NCI-H1092 treated with DMSO at 0.1 percent for 48 hours (cell line): ENCODE measurements at regions not wholly inside any gene's neighbourhood (a gene's known extent, or its start where the extent isn't known, plus 50 kb on each side); places are given as distances from the start of the nearest gene placed in this dataset.
A peak's percentile ranks its signal among the peaks of the same experiment; 100 is the strongest.

Experiments used
- DNase-seq: peaks from one replicate; lab custom pipeline; 2025; lab: John Stamatoyannopoulos, UW

- DNase-seq: no peak
Observed at GRCh38 chr22:26894362-26894761, 237.0 kb downstream of the MIAT start.

GRCh38 chr22:26894766-26895485, 237.5 kb downstream of the MIAT start:
- DNase-seq: peak; percentile 31

- DNase-seq: no peak
Observed at GRCh38 chr22:26897384-26897783, 240.0 kb downstream of the MIAT start.

- DNase-seq: peak; percentile 74
Observed at GRCh38 chr22:26898946-26899605, 241.7 kb downstream of the MIAT start.

GRCh38 chr22:26900787-26901186, 243.4 kb downstream of the MIAT start:
- no peak for DNase-seq

- DNase-seq: no peak
Observed at GRCh38 chr22:26901198-26901816, 243.9 kb downstream of the MIAT start.

- DNase-seq: no peak
Observed at GRCh38 chr22:26902401-26903029, 245.1 kb downstream of the MIAT start.

- no peak for DNase-seq
Observed at GRCh38 chr22:26903030-26903856, 245.9 kb downstream of the MIAT start.

GRCh38 chr22:26904483-26904882, 247.1 kb downstream of the MIAT start:
- DNase-seq: no peak

- no peak for DNase-seq
Observed at GRCh38 chr22:26905076-26905475, 247.7 kb downstream of the MIAT start.

- DNase-seq: no peak
Observed at GRCh38 chr22:26905640-26906039, 248.3 kb downstream of the MIAT start.

- peak; percentile 81 for DNase-seq
Observed at GRCh38 chr22:26906464-26906863, 249.1 kb downstream of the MIAT start.

- DNase-seq: peak; percentile 17
Observed at GRCh38 chr22:26907366-26907765, 250.0 kb downstream of the MIAT start.

GRCh38 chr22:26910845-26911244, 253.5 kb downstream of the MIAT start:
- DNase-seq: no peak

GRCh38 chr22:26912655-26913345, 255.4 kb downstream of the MIAT start:
- DNase-seq: no peak

GRCh38 chr22:26914519-26915185, 257.3 kb downstream of the MIAT start:
- no peak for DNase-seq

- DNase-seq: no peak
Observed at GRCh38 chr22:26916236-26916635, 258.8 kb downstream of the MIAT start.

GRCh38 chr22:26918226-26918625, 260.8 kb downstream of the MIAT start:
- no peak for DNase-seq

GRCh38 chr22:26921726-26922125, 264.3 kb downstream of the MIAT start:
- DNase-seq: no peak

GRCh38 chr22:26922806-26923205, 265.4 kb downstream of the MIAT start:
- no peak for DNase-seq

- no peak for DNase-seq
Observed at GRCh38 chr22:26923531-26923930, 266.1 kb downstream of the MIAT start.
